ENCODE measurements at regions not wholly inside any gene's neighbourhood (a gene's known extent, or its start where the extent isn't known, plus 50 kb on each side); places are given as distances from the start of the nearest gene placed in this dataset.
"Not testable (repeated sequence)": the region's sequence is repeated elsewhere in the genome, so short reads cannot be mapped to it uniquely, and the experiment has no call there.

DNA sequence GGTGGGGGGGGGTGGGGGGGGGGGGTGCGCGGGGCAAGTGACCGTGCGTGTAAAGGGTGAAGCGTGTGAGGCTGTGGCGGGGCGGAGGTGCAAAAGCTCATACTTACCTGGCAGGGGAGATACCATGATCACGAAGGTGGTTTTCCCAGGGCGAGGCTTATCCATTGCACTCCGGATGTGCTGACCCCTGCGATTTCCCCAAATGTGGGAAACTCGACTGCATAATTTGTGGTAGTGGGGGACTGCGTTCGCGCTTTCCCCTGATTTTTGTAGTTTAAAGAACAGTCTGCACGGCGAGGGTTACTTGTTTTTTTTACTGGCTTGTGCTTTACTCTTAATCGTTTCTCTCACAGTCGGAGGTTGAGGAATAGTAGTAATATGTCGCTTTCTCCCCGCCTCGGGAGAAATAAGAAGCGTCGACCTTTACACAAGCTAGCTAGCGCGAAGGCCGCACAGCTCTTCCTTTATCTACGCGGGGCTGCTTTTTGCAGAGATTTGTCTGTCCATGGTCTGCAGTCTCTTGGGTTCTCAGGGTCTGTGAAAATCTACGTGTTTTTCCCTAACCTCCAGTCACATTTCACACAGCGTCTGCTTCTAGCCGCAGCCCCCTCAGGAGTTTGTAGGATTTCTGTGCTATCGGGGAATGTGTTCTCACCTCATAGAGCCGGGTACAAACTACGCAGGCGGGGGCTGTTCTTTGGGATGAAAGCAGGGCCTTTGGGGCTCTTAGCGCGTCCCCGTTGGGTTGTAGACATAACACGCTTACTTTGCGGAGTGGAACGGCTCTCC lies 148.1 kb upstream of the NOTCH2NLA start:
- H3K9me3 ChIP-seq (replicated peaks; ENCODE audit: control insufficient read depth, insufficient read depth, low read length); H4K20me1 ChIP-seq (replicated peaks; ENCODE audit: control insufficient read depth, extremely low read depth, insufficient read depth, low read length); H3K4me3 ChIP-seq (replicated peaks in 1 of 3; ENCODE audit: insufficient read depth in 1 of 3, low read depth in 1 of 3, low read length in 3 of 3); H3K9ac ChIP-seq (replicated peaks; ENCODE audit: extremely low read depth, insufficient read depth, low read length); CTCF ChIA-PET; H3K36me3 ChIP-seq (ENCODE audit: control insufficient read depth in 2 of 2, extremely low read depth in 1 of 2, insufficient read depth in 2 of 2, low read length in 2 of 2); H2AFZ ChIP-seq (ENCODE audit: low read depth, low read length); H3K27me3 ChIP-seq (ENCODE audit: control insufficient read depth in 2 of 2, insufficient read depth in 2 of 2, low read length in 2 of 2); FAIRE-seq; dilution Hi-C loops (cut with MboI; ENCODE audit: extremely low pct_ligation_motif_present, low sequenced_read_pairs); intact Hi-C loops (cut with micrococcal nuclease); H3K9me1 ChIP-seq (replicated peaks; ENCODE audit: control insufficient read depth, extremely low read depth, insufficient read depth, low read length); H3K4me1 ChIP-seq (ENCODE audit: control insufficient read depth, extremely low read depth, insufficient read depth, low read length); H3K79me2 ChIP-seq (ENCODE audit: control insufficient read depth, insufficient read depth, low read length): not testable (repeated sequence)
- TSS peak; percentile 99 for BruUV-seq (replicated peaks)
- POLR2A ChIA-PET, result interaction anchor here (1.0 to 2.7 kb wide), 3 partner anchors 9 to 1096 kb away, joined by 3 to 47 read pairs (median 3); no protein-coding TSS in a partner anchor
- TF ChIP-seq POLR2A (IDR thresholded peaks at IDR 0.05; ENCODE audit: low read depth, low read length) (peak; percentile 98), POLR2AphosphoS5 (IDR thresholded peaks at IDR 0.05; ENCODE audit: insufficient read depth, low read depth, low read length) (peak; percentile 97), GATA2 (IDR thresholded peaks at IDR 0.05; ENCODE audit: insufficient read depth, insufficient read length, low read depth, low read length) (peak; percentile 27)
- Histone ChIP-seq H3K27ac (ENCODE audit: insufficient read depth, low read depth, low read length) (peak overlapping the region; percentile 0), H3K4me2 (ENCODE audit: insufficient read depth, low read length) (peak overlapping the region; percentile 31)
- peak; percentile 92 for DNase-seq (ENCODE audit: low read depth, low spot score)

DNA sequence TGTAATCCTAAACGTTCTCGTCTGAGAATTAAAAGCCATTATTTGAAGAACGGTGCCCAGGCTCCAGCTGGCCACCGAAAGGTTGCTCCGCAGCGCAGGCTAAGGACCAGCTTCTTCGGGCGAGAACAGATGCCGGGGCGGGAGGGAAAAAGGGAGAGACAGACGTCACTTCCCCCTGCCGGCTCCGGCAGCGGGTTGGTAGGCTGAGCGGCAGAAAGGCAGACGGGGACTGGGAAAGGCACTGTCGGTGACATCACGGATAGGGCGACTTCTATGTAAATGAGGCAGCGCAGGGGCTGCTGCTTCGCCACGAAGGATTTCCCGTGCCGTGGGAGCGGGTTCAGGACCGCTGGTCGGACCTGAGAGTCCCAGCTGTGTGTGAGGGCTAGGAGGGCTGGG lies 147.5 kb upstream of the NOTCH2NLA start:
- dilution Hi-C loops (cut with MboI; ENCODE audit: extremely low pct_ligation_motif_present, low sequenced_read_pairs); H3K27ac ChIP-seq (ENCODE audit: insufficient read depth, low read depth, low read length); H4K20me1 ChIP-seq (replicated peaks; ENCODE audit: control insufficient read depth, extremely low read depth, insufficient read depth, low read length); FAIRE-seq; H3K4me1 ChIP-seq (ENCODE audit: control insufficient read depth, extremely low read depth, insufficient read depth, low read length); H3K36me3 ChIP-seq (ENCODE audit: control insufficient read depth in 2 of 2, extremely low read depth in 1 of 2, insufficient read depth in 2 of 2, low read length in 2 of 2); CTCF ChIA-PET; H3K9ac ChIP-seq (replicated peaks; ENCODE audit: extremely low read depth, insufficient read depth, low read length); intact Hi-C loops (cut with micrococcal nuclease); BruUV-seq (replicated peaks); H3K79me2 ChIP-seq (ENCODE audit: control insufficient read depth, insufficient read depth, low read length); H3K4me2 ChIP-seq (ENCODE audit: insufficient read depth, low read length); H3K27me3 ChIP-seq (ENCODE audit: control insufficient read depth in 2 of 2, insufficient read depth in 2 of 2, low read length in 2 of 2); H3K9me1 ChIP-seq (replicated peaks; ENCODE audit: control insufficient read depth, extremely low read depth, insufficient read depth, low read length); H3K9me3 ChIP-seq (replicated peaks; ENCODE audit: control insufficient read depth, insufficient read depth, low read length); H2AFZ ChIP-seq (ENCODE audit: low read depth, low read length): not testable (repeated sequence)
- POLR2A ChIA-PET, result interaction anchor here (0.6 to 2.7 kb wide), 4 partner anchors 9 to 1830 kb away, joined by 3 to 47 read pairs (median 3); no protein-coding TSS in a partner anchor
- peak overlapping the region in 1 of 3 experiments; percentile 21 for H3K4me3 ChIP-seq (replicated peaks in 1 of 3; ENCODE audit: insufficient read depth in 1 of 3, low read depth in 1 of 3, low read length in 3 of 3)
- DNase-seq (ENCODE audit: low read depth, low spot score), result peak; percentile 72

DNA sequence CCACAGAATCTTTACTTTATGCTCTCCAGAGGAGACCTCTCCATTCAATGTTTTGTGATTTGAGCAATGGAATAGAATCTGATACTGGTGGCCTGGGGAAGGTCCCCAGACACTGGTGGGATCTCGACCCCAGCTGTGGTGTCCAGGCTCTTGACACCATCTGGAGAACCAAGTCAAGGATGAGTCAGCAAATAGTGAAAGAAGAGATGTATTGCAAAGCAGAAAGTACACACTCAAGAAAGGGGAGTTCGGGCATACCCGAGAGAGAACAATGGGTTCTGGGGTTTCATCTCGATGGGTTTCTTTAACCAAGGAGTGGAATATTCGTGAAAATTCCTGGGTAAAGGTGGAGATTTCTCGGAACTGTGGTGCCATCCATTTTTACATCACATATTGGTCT lies 146.3 kb upstream of the NOTCH2NLA start:
- H3K9me1 ChIP-seq (replicated peaks; ENCODE audit: control insufficient read depth, extremely low read depth, insufficient read depth, low read length); H3K36me3 ChIP-seq (ENCODE audit: control insufficient read depth in 2 of 2, extremely low read depth in 1 of 2, insufficient read depth in 2 of 2, low read length in 2 of 2); H3K9ac ChIP-seq (replicated peaks; ENCODE audit: extremely low read depth, insufficient read depth, low read length); H3K79me2 ChIP-seq (ENCODE audit: control insufficient read depth, insufficient read depth, low read length); H2AFZ ChIP-seq (ENCODE audit: low read depth, low read length); H3K27me3 ChIP-seq (ENCODE audit: control insufficient read depth in 2 of 2, insufficient read depth in 2 of 2, low read length in 2 of 2); H3K4me3 ChIP-seq (replicated peaks in 1 of 3; ENCODE audit: insufficient read depth in 1 of 3, low read depth in 1 of 3, low read length in 3 of 3); POLR2A ChIA-PET; H3K4me2 ChIP-seq (ENCODE audit: insufficient read depth, low read length); DNase-seq (ENCODE audit: low read depth, low spot score); H3K27ac ChIP-seq (ENCODE audit: insufficient read depth, low read depth, low read length); BruUV-seq (replicated peaks); FAIRE-seq; H3K9me3 ChIP-seq (replicated peaks; ENCODE audit: control insufficient read depth, insufficient read depth, low read length); CTCF ChIA-PET; H4K20me1 ChIP-seq (replicated peaks; ENCODE audit: control insufficient read depth, extremely low read depth, insufficient read depth, low read length); dilution Hi-C loops (cut with MboI; ENCODE audit: extremely low pct_ligation_motif_present, low sequenced_read_pairs); H3K4me1 ChIP-seq (ENCODE audit: control insufficient read depth, extremely low read depth, insufficient read depth, low read length); intact Hi-C loops (cut with micrococcal nuclease): not testable (repeated sequence)

DNA sequence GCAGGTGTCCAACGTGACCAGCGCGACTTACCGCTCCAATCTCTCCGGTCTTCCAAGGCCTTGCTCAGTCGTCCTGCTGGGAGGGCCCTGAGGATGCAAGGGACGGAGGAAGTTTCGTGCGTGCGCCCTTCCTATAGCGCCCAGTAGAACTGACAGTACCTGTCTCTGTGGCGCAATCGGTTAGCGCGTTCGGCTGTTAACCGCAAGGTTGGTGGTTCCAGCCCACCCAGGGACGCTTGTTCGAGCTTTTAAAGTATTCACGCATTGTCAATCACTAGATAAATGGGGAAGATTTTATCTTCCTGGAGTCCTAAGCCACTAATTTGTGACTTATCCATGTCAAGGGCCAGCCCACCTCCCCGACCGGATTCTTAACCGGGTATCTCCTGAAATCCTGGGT lies 141.1 kb upstream of the NOTCH2NLA start:
- H3K27ac ChIP-seq (ENCODE audit: insufficient read depth, low read depth, low read length); POLR2A ChIA-PET; H3K36me3 ChIP-seq (ENCODE audit: control insufficient read depth in 2 of 2, extremely low read depth in 1 of 2, insufficient read depth in 2 of 2, low read length in 2 of 2); H3K9me1 ChIP-seq (replicated peaks; ENCODE audit: control insufficient read depth, extremely low read depth, insufficient read depth, low read length); BruUV-seq (replicated peaks); intact Hi-C loops (cut with micrococcal nuclease); H3K9ac ChIP-seq (replicated peaks; ENCODE audit: extremely low read depth, insufficient read depth, low read length); H3K27me3 ChIP-seq (ENCODE audit: control insufficient read depth in 2 of 2, insufficient read depth in 2 of 2, low read length in 2 of 2); dilution Hi-C loops (cut with MboI; ENCODE audit: extremely low pct_ligation_motif_present, low sequenced_read_pairs); H4K20me1 ChIP-seq (replicated peaks; ENCODE audit: control insufficient read depth, extremely low read depth, insufficient read depth, low read length); H3K79me2 ChIP-seq (ENCODE audit: control insufficient read depth, insufficient read depth, low read length); H3K4me1 ChIP-seq (ENCODE audit: control insufficient read depth, extremely low read depth, insufficient read depth, low read length); FAIRE-seq; CTCF ChIA-PET; H3K9me3 ChIP-seq (replicated peaks; ENCODE audit: control insufficient read depth, insufficient read depth, low read length): not testable (repeated sequence)
- Histone ChIP-seq H2AFZ (ENCODE audit: low read depth, low read length) (peak overlapping the region; percentile 81), H3K4me3 (replicated peaks in 1 of 3; ENCODE audit: insufficient read depth in 1 of 3, low read depth in 1 of 3, low read length in 3 of 3) (peak overlapping the region in 1 of 3 experiments; percentile 18), H3K4me2 (ENCODE audit: insufficient read depth, low read length) (peak overlapping the region; percentile 42)
- peak; percentile 35 for DNase-seq (ENCODE audit: low read depth, low spot score)
